Fibroblast of peridontal ligament (primary cell): ENCODE measurements at regions not wholly inside any gene's neighbourhood (a gene's known extent, or its start where the extent isn't known, plus 50 kb on each side); places are given as distances from the start of the nearest gene placed in this dataset.
A peak's percentile ranks its signal among the peaks of the same experiment; 100 is the strongest.

Experiments used
- DNase-seq: peaks from one replicate; pipeline ENCODE4 v3.0.0-alpha.2; 2010; ENCODE audit errors: extremely low read depth

GRCh38 chr3:16707260-16707659 is 102.0 kb upstream of the DAZL start:
- DNase-seq: no peak

- peak; percentile 28 for DNase-seq
Measured at GRCh38 chr3:16708285-16708684, 103.1 kb upstream of the DAZL start.

- DNase-seq: peak; percentile 27
Measured at GRCh38 chr3:16711691-16712090, 106.5 kb upstream of the DAZL start.

GRCh38 chr3:16715281-16715680 is 110.1 kb upstream of the DAZL start:
- no peak for DNase-seq

GRCh38 chr3:16719426-16719825 is 114.2 kb upstream of the DAZL start:
- no peak for DNase-seq

- no peak for DNase-seq
Measured at GRCh38 chr3:16720367-16720940, 115.2 kb upstream of the DAZL start.

- DNase-seq: no peak
Measured at GRCh38 chr3:16721494-16721893, 116.3 kb upstream of the DAZL start.

- DNase-seq: peak; percentile 42
Measured at GRCh38 chr3:16723978-16724377, 118.8 kb upstream of the DAZL start.

GRCh38 chr3:16724487-16724886 is 119.3 kb upstream of the DAZL start:
- DNase-seq: no peak

GRCh38 chr3:16725972-16726371 is 120.7 kb upstream of the DAZL start:
- DNase-seq: no peak

- peak; percentile 69 for DNase-seq
Measured at GRCh38 chr3:16728770-16729745, 123.8 kb upstream of the DAZL start.

- DNase-seq: no peak
Measured at GRCh38 chr3:16738451-16738850, 133.2 kb upstream of the DAZL start.

- peak; percentile 88 for DNase-seq
Measured at GRCh38 chr3:16739541-16740105, 134.4 kb upstream of the DAZL start.

GRCh38 chr3:16740515-16740914 is 135.3 kb upstream of the DAZL start:
- DNase-seq: peak; percentile 76

GRCh38 chr3:16741103-16741758 is 136.0 kb upstream of the DAZL start:
- peak; percentile 99 for DNase-seq

GRCh38 chr3:16741890-16742289 is 136.7 kb upstream of the DAZL start:
- DNase-seq: peak; percentile 52

GRCh38 chr3:16743276-16743675 is 138.1 kb upstream of the DAZL start:
- no peak for DNase-seq

GRCh38 chr3:16759227-16759903 is 125.4 kb upstream of the PLCL2 start:
- DNase-seq: no peak

- DNase-seq: peak; percentile 30
Measured at GRCh38 chr3:16761571-16761970, 123.2 kb upstream of the PLCL2 start.

- DNase-seq: no peak
Measured at GRCh38 chr3:16765661-16766060, 119.1 kb upstream of the PLCL2 start.

- peak; percentile 29 for DNase-seq
Measured at GRCh38 chr3:16767006-16767405, 117.7 kb upstream of the PLCL2 start.

- no peak for DNase-seq
Measured at GRCh38 chr3:16768014-16768413, 116.7 kb upstream of the PLCL2 start.
